ENCODE measurements at regions not wholly inside any gene's neighbourhood (a gene's known extent, or its start where the extent isn't known, plus 50 kb on each side); places are given as distances from the start of the nearest gene placed in this dataset.

- no peak for TF ChIP-seq CTCF (IDR thresholded peaks at IDR 0.05 in 4 of 5, conservative IDR thresholded peaks at IDR 0.05 in 1 of 5)
- no peak for TF ChIP-seq POLR2A (IDR thresholded peaks at IDR 0.05)
These were observed 777.9 kb downstream of the TENT5A start for GRCh38 chr6:80974579-80974978.

Measured in gastrocnemius medialis (tissue), 4 donors.